ENCODE measurements at regions not wholly inside any gene's neighbourhood (a gene's known extent, or its start where the extent isn't known, plus 50 kb on each side); places are given as distances from the start of the nearest gene placed in this dataset.

DNA sequence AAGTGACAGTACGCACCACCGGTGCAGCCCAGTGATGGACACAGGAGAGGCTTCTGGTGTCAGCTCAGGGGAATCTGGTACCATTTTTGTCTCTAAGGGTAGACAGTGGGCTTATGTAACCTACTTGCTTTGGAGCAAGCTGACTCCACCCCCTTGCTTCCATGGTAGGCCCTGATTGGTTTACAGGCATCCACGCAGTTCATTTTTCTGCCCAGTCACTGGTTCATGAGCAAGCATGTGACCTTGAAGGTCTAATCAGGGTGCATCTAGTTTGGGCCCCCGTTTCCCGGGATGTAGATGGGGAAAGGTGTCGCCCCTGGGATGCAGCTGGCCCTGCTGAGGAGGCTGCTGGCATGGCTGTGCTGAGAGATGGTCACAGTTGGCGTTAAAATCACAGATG is 244.8 kb upstream of the KCNG1 start:
- H3K4me1 ChIP-seq = no peaks in the 10 kb centered on the region
- TF ChIP-seq, protein P1, sequence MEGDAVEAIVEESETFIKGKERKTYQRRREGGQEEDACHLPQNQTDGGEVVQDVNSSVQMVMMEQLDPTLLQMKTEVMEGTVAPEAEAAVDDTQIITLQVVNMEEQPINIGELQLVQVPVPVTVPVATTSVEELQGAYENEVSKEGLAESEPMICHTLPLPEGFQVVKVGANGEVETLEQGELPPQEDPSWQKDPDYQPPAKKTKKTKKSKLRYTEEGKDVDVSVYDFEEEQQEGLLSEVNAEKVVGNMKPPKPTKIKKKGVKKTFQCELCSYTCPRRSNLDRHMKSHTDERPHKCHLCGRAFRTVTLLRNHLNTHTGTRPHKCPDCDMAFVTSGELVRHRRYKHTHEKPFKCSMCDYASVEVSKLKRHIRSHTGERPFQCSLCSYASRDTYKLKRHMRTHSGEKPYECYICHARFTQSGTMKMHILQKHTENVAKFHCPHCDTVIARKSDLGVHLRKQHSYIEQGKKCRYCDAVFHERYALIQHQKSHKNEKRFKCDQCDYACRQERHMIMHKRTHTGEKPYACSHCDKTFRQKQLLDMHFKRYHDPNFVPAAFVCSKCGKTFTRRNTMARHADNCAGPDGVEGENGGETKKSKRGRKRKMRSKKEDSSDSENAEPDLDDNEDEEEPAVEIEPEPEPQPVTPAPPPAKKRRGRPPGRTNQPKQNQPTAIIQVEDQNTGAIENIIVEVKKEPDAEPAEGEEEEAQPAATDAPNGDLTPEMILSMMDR (IDR thresholded peaks at IDR 0.05) = no peak
- no peak overlapping the region for H3K9ac ChIP-seq
- no peaks in the 10 kb centered on the region for H3K9me3 ChIP-seq (ENCODE audit: control insufficient read depth, low read length)
- no peaks in the 10 kb centered on the region for H3K36me3 ChIP-seq (ENCODE audit: control insufficient read depth, insufficient read depth, low read length)
- no peaks in the 10 kb centered on the region for H3K27me3 ChIP-seq (ENCODE audit: control insufficient read depth, insufficient read depth, low read length)
- no peaks in the 10 kb centered on the region for H3K79me2 ChIP-seq
- no peak overlapping the region for H3K4me2 ChIP-seq (ENCODE audit: low read length)
- no peak overlapping the region for H3K27ac ChIP-seq
- H3K4me3 ChIP-seq (ENCODE audit: low read depth, low read length) = no peak overlapping the region
- H2AFZ ChIP-seq = no peak overlapping the region

GRCh38 chr20:51266353-51266752 is 243.4 kb upstream of the KCNG1 start:
- Histone ChIP-seq H3K27ac (no peak overlapping the region), H3K36me3 (ENCODE audit: control insufficient read depth, insufficient read depth, low read length) (no peaks in the 10 kb centered on the region), H3K9ac (no peak overlapping the region), H3K4me1 (no peaks in the 10 kb centered on the region), H2AFZ (no peak overlapping the region), H3K27me3 (ENCODE audit: control insufficient read depth, insufficient read depth, low read length) (no peaks in the 10 kb centered on the region), H3K79me2 (no peaks in the 10 kb centered on the region), H3K4me3 (ENCODE audit: low read depth, low read length) (no peak overlapping the region), H3K9me3 (ENCODE audit: control insufficient read depth, low read length) (no peaks in the 10 kb centered on the region), H3K4me2 (ENCODE audit: low read length) (no peak overlapping the region)
- TF ChIP-seq, protein P1 (IDR thresholded peaks at IDR 0.05) = no peak

GRCh38 chr20:51265361-51265760 is 242.5 kb upstream of the KCNG1 start:
- no peaks in the 10 kb centered on the region for H3K4me1 ChIP-seq
- no peaks in the 10 kb centered on the region for H3K27me3 ChIP-seq (ENCODE audit: control insufficient read depth, insufficient read depth, low read length)
- TF ChIP-seq, protein P1 (IDR thresholded peaks at IDR 0.05) = no peak
- no peaks in the 10 kb centered on the region for H3K36me3 ChIP-seq (ENCODE audit: control insufficient read depth, insufficient read depth, low read length)
- no peaks in the 10 kb centered on the region for H3K79me2 ChIP-seq
- no peaks in the 10 kb centered on the region for H3K9me3 ChIP-seq (ENCODE audit: control insufficient read depth, low read length)
- H2AFZ ChIP-seq = no peak overlapping the region
- H3K9ac ChIP-seq = no peak overlapping the region
- no peak overlapping the region for H3K4me3 ChIP-seq (ENCODE audit: low read depth, low read length)
- H3K4me2 ChIP-seq (ENCODE audit: low read length) = no peak overlapping the region
- no peak overlapping the region for H3K27ac ChIP-seq

DNA sequence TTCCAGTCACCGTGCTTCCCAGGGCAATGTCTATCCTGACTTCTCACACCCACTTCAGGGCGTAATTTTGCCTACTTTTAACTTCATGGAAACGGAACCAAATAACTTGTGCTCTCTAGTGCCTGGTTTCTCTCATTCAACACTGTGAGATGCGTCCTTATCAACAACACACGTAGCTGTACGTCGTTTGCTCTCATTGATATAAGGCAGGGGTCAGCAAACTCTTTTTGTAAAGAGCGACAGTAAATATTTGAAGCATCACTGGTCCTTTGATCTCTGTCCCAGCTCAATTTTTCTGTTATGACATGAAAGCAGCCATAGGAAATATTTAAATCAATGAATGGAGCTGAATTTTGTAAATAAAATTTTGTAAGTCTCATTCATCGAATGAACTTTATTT is 239.3 kb upstream of the KCNG1 start:
- TF ChIP-seq, protein P1 (IDR thresholded peaks at IDR 0.05) = no peak
- no peak overlapping the region for H3K4me3 ChIP-seq (ENCODE audit: low read depth, low read length)
- H3K9me3 ChIP-seq (ENCODE audit: control insufficient read depth, low read length) = no peaks in the 10 kb centered on the region
- no peaks in the 10 kb centered on the region for H3K4me1 ChIP-seq
- H3K36me3 ChIP-seq (ENCODE audit: control insufficient read depth, insufficient read depth, low read length) = no peaks in the 10 kb centered on the region
- no peaks in the 10 kb centered on the region for H3K79me2 ChIP-seq
- H2AFZ ChIP-seq = no peak overlapping the region
- H3K9ac ChIP-seq = no peak overlapping the region
- no peak overlapping the region for H3K27ac ChIP-seq
- H3K4me2 ChIP-seq (ENCODE audit: low read length) = no peak overlapping the region
- no peaks in the 10 kb centered on the region for H3K27me3 ChIP-seq (ENCODE audit: control insufficient read depth, insufficient read depth, low read length)

DNA sequence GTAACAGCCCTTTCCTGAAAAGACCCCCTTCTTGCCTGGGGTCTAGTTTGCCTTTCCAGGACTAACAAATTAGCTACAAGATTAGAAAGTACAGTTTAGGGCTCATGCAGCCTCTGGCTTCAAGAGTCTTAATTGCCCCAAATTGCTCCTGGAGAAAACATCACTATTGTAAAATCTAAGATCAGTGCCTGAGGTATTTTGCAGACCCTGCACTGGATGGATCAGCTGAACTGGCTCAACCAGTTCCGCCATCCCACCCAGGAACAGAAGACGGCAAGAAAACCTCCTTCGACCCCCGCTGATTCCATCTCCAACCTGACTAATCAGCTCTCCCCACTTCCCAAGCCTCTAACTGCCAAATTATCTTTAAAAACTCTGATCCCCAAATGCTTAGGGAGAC is 236.5 kb upstream of the KCNG1 start:
- Histone ChIP-seq H2AFZ (no peak overlapping the region), H3K4me3 (ENCODE audit: low read depth, low read length) (no peak overlapping the region), H3K9me3 (ENCODE audit: control insufficient read depth, low read length) (no peaks in the 10 kb centered on the region), H3K27ac (no peak overlapping the region), H3K4me2 (ENCODE audit: low read length) (no peak overlapping the region), H3K9ac (no peak overlapping the region), H3K79me2 (no peaks in the 10 kb centered on the region), H3K4me1 (no peaks in the 10 kb centered on the region), H3K27me3 (ENCODE audit: control insufficient read depth, insufficient read depth, low read length) (no peaks in the 10 kb centered on the region), H3K36me3 (ENCODE audit: control insufficient read depth, insufficient read depth, low read length) (no peaks in the 10 kb centered on the region)
- TF ChIP-seq, protein P1 (IDR thresholded peaks at IDR 0.05) = no peak

All from parathyroid adenoma (tissue), 2 donors.